ENCODE measurements at regions not wholly inside any gene's neighbourhood (a gene's known extent, or its start where the extent isn't known, plus 50 kb on each side); places are given as distances from the start of the nearest gene placed in this dataset.

DNA sequence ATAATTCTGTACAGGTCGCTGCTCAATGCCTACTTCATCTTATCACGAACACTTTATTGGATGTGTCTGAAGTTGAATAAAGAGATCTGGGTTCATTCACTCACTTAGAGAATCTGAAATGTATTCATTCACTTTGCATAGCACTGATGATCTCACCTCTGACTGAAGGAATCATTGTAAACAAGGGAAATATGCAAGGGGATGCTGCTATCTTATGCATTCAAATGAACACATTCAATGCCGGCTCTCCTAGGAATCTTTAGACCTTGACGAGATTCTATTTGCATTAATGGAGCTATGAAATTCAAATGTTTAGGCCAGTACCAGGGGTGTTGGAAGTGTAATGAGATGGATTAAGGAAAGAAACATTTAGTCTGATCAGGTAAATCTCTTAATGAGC is 200.6 kb upstream of the COBL start:
- TF ChIP-seq, protein P1, sequence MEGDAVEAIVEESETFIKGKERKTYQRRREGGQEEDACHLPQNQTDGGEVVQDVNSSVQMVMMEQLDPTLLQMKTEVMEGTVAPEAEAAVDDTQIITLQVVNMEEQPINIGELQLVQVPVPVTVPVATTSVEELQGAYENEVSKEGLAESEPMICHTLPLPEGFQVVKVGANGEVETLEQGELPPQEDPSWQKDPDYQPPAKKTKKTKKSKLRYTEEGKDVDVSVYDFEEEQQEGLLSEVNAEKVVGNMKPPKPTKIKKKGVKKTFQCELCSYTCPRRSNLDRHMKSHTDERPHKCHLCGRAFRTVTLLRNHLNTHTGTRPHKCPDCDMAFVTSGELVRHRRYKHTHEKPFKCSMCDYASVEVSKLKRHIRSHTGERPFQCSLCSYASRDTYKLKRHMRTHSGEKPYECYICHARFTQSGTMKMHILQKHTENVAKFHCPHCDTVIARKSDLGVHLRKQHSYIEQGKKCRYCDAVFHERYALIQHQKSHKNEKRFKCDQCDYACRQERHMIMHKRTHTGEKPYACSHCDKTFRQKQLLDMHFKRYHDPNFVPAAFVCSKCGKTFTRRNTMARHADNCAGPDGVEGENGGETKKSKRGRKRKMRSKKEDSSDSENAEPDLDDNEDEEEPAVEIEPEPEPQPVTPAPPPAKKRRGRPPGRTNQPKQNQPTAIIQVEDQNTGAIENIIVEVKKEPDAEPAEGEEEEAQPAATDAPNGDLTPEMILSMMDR (IDR thresholded peaks at IDR 0.05; ENCODE audit: insufficient read depth, low read depth, low read length, missing control alignments): no peak
- no peak overlapping the region for H3K4me3 ChIP-seq (ENCODE audit: low read length)
- DNase-seq (ENCODE audit: low read depth): no peak

DNA sequence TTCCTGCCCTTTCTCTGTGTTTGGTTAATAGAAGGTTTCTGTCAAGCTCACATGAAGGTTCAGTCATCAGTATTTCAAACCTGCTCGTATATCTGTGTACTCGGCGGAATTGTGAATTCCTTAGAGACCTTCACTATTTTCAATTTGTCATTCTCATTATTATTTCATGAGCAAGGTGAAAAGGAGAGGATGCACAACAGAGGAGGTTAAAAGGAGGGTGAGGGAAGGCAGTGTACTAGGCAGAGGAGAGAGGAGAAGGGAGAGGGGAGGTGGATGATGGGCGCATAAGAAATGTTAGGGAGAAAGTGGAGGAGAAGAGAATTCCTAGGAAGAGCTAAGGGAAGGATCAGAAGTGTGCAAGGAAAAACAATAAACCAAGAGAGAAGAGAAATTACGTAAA is 185.0 kb upstream of the COBL start:
- no peak for DNase-seq (ENCODE audit: low read depth)
- TF ChIP-seq, protein P1 (IDR thresholded peaks at IDR 0.05; ENCODE audit: insufficient read depth, low read depth, low read length, missing control alignments): no peak
- no peak overlapping the region for H3K4me3 ChIP-seq (ENCODE audit: low read length)

DNA sequence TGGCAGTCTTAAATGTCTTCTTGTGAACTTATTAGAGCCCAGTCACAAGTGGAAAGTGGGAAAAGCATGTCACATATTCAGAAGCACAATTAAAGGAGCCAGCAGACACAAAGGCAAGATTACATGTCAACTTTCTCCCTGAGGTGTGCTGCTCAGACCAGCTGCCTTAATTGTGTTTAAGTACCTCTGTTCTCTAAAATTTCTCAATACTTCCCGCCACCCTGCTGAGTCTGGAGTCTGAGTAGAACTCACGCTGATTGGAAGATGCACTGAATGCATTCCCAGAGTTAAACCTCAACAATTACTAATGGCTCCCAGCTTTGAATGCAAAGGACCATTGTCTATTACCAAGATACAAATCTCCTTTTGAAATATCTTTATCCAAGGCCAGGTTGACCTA is 166.4 kb upstream of the COBL start:
- TF ChIP-seq, protein P1 (IDR thresholded peaks at IDR 0.05; ENCODE audit: insufficient read depth, low read depth, low read length, missing control alignments): no peak
- DNase-seq (ENCODE audit: low read depth): no peak
- no peak overlapping the region for H3K4me3 ChIP-seq (ENCODE audit: low read length)

DNA sequence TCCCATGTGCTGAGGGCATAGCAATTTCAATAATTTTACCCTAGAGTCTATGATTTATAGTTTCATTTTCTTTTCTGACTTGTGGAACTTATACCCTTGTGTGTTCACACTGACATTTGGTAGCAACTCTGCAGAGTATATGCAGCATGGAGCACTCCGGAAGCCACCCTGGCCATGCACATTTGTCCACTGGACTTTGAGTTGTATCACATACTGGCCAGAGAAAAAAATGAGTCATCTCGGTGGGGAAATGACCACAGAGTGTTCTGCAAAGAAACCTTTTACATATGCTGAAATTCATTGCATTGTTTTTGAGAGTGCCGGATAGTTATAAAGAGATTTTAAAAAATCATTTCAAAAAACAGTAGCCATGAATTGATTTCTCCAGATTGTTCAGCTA is 164.8 kb upstream of the COBL start:
- no peak overlapping the region for H3K4me3 ChIP-seq (ENCODE audit: low read length)
- DNase-seq (ENCODE audit: low read depth): no peak
- TF ChIP-seq, protein P1 (IDR thresholded peaks at IDR 0.05; ENCODE audit: insufficient read depth, low read depth, low read length, missing control alignments): no peak

DNA sequence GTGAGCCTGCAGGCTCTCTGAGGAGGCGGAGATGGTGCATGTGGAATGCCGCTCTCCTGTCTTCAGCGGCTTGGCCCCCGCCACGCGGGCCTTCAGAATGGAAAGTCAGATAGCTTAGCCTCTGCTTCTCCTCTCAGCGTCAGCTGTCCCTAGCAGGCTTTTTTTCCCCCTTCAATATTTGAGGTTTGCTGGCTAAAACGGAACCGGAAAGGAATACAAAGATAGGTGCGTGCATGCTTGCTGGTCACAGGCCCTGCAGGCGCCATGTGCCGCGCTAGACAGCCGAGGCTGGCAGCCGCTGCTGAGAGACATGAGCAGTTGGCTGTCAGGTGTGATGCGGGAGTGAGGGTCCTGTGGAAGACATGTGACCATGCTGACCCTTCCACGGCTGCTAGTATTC is 161.2 kb upstream of the COBL start:
- H3K4me3 ChIP-seq (ENCODE audit: low read length): no peak overlapping the region
- no peak for DNase-seq (ENCODE audit: low read depth)
- TF ChIP-seq, protein P1 (IDR thresholded peaks at IDR 0.05; ENCODE audit: insufficient read depth, low read depth, low read length, missing control alignments): no peak

DNA sequence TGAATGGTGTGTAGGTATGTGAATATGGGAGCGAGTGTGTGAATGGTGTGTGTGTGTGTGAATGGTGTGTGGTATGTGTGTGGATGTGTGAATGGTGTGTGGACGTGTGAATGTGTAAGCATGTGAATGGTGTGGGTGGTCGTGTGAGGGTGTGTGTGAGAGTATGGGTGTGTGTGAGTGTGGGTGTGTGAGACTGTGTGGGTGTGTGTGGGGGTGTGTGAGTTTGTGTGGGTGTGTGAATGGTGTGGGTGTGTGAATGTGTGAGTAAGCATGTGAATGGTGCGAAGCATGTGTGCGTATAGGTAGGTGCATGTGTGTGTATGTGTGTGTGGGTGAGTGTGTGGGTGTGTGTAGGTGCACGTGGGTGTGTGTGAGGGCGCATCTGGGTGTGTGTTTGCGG is 160.7 kb upstream of the COBL start:
- H3K4me3 ChIP-seq (ENCODE audit: low read length): no peak overlapping the region
- no peak for DNase-seq (ENCODE audit: low read depth)
- TF ChIP-seq, protein P1 (IDR thresholded peaks at IDR 0.05; ENCODE audit: insufficient read depth, low read depth, low read length, missing control alignments): no peak

DNA sequence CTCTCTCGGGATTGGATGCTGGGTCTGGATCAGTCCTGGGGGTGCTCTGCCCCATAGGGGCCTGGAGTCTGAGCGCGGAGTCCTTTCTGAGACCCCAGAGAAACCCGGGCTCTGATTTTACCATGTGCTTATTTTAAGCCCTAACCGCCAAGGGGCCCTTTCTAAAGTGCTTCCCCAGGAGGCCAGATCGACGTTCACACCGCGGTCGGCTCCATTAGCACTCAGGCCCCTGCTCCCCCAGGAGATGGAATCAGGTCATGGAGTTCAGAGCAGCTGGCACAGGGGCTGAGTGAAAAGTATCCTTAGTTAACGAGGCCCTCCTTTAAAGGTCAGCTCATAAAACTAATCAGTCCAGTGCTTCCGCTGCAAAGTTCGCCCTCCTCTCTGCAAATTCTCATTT is 159.4 kb upstream of the COBL start:
- H3K4me3 ChIP-seq (ENCODE audit: low read length): no peak overlapping the region
- no peak for DNase-seq (ENCODE audit: low read depth)
- TF ChIP-seq, protein P1 (IDR thresholded peaks at IDR 0.05; ENCODE audit: insufficient read depth, low read depth, low read length, missing control alignments): no peak

Data from epithelial cell of esophagus (primary cell).